HG03521 (cell line): ENCODE measurements at regions not wholly inside any gene's neighbourhood (a gene's known extent, or its start where the extent isn't known, plus 50 kb on each side); places are given as distances from the start of the nearest gene placed in this dataset.

ENCODE experiments used
- ATAC-seq: cut with Tn5 transposase; IDR thresholded peaks from one replicate; pipeline ENCODE4 v1.9.1; 2021; ENCODE audit warnings: mild to moderate bottlenecking, moderate library complexity; ENCODE audit not compliant: unreplicated experiment

DNA sequence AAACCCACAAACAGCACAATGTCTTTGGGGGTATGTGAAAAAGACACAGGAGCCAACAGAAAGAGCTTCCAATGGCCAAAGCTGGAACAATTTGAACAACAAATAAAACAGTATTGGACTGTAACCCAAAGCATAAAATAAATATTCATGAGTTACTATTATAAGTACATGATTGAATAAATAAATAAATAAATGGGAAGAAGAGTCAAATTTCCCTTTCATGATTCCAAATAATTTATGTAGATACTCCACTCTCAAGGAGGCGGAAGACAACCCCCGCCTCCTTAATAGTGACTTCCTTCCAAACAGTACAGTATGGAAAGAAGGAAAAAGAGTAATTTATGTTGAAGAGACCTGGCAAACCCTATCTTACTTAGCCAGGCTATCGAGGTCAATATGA, 124.4 kb upstream of the P2RY1 start:
- no peak for ATAC-seq

DNA sequence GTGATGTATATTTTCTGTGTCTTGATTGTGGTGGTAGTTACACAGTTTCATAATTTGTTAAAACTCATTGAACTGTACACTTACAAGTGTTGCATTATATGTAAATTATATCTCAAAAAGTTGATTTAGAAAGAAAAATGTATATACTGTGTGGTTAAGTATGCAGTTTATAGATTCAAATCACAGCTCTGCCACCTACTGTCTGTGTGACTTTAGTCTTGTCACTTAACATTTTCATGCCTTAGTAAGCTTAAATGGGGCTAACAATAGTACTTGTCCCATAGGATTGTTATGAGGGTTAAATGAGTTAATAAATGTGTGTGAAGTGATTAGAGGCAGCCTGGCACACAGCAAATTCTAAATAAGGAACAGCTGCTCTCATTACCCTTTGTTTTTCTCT, 120.9 kb upstream of the P2RY1 start:
- ATAC-seq, result no peak

DNA sequence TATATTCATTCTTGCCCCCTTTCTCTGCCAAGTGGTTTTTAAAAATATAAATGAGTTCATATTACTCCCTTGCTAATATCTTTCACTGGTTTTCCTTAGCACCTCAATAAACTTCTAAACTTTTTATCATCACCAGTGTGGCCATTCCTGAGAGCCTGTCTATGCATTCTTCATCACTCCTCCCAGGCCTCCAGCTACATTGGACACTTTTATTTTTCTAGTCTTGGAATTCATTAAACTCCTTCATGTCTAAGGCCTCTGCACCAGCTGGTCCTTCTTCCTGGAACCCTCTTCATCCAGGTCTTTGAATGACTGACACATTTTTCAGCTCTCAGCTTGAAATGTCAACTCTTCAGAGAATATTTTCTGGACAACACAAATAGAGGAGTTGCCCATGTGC, 120.4 kb upstream of the P2RY1 start:
- no peak for ATAC-seq

DNA sequence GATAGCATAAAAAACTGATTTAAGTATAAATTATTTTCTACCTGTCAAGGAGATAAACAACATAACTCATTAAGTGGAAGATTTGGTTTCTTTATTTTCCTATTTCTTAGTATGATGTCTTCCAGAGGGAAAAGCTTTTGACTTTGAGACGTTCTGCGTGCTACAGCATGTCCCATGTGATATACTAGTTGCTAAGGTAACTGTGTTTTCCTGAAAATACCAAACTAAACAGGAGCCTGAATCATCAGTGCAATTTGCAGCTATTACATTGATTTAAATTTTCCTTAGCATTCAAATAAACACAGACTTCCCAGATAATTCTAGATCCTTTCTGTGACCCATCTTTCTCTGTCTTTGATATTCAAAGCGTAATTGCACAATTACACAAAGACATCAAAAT, 117.7 kb upstream of the P2RY1 start:
- no peak for ATAC-seq

DNA sequence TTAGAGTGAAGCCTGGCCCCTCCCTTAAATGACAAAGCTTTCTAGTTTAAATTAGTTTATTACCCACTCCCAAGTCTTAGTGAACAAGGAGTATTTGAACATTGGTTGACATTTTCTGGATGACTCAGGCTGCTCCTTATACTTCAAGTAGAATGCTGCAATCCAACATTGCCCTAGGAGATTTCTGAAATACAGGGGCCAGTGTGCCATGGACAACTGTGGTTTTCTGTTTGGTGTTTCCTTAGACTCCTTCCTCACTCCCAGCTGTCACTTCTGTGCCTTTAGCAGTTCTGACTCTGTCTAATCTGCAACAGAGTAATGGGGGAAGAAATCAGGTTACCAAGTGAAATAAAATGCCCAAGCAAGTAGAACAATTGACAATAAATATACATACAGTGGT, 116.1 kb upstream of the P2RY1 start:
- ATAC-seq, result no peak

DNA sequence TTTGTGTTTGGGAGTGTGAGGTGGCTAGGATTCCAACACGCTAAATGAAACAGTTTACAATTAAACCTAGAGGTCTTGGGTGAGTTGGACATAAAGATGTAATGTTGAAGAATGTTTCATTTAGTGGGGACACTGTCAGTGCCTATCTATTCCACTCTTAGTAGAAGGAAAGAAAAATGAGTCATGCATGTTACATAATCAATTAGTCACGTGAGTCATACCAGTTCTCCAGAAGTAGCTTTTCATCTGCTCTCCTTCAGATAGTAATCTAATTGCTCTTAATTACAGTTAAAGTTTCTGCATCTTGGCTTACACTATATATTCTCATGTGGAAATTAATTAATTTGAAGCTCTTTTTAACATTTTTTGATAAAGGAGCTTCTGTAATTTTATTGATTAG, 115.7 kb upstream of the P2RY1 start:
- no peak for ATAC-seq

DNA sequence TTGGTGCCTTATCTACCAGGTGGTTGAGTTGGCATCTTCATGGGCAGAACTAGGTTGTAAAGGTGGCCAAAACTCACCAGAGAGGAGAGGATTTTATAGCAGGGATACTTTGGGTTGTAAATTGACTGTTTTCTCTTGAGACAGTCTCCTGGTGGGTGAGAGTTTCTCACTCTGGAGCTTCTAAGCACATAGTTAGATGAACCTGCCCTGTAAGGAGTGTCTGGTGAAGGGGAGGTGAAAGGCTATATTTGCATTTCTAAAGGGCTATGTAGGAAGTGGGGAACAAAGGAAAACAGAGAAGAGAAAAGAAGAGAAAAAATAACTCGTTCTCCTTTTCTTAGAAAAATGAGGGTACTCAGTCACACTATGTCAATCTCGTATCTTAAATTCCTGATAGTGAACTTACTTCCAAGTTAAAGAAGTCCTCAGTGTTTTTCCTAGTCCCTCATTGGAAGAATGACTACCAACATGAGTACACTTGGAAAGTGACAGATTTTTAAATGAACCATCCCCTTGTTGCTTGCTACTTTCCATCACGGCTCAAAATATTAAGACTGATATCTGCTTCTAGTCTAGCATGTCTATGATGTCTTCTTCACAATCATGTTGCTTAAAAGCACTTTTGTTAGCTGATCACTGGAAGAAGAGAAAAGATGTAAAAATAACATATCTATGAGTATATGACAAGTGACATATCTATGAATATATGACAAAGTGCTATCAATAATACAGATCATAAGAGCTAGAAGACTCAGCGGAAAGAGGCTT, 113.8 kb upstream of the P2RY1 start:
- no peak for ATAC-seq

DNA sequence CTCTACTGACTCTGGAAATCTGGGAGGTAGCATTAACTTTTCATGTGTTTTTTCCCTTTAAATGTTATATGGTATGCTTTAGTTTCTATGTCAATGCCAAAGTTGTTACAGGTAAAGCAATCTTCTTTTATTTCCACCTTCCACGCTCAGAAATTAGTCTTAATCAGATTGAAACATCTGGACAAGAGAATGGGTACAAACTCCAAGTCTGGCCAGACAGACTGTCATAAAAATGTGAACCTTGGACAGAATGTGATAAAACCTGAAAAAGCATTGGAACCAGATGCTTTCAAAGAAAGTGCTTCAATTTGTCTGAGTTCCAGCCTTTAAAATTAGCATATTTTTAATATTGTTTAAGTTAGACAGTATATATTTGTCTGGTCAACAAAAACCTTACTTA, 110.7 kb upstream of the P2RY1 start:
- ATAC-seq, result no peak

DNA sequence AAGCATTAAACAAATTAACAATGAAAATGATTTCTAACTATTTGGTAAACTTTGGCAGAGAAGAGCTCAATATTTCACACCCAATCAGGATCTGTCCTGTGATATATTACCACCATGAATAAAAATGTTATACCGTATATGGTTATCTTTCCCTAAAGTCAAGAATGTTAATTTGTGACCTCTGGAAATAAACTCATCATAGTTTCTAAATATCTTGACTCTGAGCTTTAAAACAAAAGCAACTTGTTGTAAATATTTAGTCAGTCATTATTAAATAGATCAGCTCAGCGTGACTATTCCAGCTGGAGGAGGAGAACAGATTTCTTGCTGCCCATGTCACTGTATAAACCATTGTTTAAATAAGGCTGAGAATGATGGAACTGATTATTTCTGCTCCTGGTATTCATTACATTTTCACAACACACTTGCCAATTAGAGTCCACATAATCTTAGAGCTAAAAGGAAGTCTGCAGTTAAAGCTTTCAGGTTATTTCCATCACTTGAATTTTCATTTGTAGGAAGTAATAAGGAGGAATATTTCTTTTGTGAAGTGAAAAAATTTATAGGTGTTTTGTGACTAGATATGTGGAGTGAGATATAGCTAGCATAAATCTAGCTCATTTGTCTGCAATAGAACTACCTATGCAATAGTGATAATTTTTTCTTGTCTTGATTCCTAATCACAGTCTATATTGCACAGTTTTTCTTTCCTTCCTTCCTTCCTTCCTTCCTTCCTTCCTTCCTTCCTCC, 106.5 kb upstream of the P2RY1 start:
- ATAC-seq, result no peak

DNA sequence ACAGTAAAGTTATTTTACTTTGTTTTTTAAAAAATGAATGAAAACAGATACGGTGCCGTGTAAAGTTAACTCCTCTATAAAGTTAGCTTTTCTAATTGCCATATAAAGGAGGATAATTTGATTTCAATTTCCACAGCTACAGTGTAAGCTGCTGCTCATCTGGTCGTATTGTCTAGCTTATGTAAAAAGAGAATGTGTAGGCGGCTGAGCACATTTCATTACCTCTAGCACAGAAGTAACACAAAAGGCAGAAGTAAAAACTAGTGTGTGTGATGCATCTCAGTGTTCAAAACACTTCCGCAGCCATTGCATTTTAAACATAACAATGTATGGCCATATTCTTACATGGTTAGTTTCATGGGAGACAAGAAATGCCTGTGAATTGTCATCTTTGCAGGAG, 105.0 kb upstream of the P2RY1 start:
- peak; percentile 72 for ATAC-seq

DNA sequence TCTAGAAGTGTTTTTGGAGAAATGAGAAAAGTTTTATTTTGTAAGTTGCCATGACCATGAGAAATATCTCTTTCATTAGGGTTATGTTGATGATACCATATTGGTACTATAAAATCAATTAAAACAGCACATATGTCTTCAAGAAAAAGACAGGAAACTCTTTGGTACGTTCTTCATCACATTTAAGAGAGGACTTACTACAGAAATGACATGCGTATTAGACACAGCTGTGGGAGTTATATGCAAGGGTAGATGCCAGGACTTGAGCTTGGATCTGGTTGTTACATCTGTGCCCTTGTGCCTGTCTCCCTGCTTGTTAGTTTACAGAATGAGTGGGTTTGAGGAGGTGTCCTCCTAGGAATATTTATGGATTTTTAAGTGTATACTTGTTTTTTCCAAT, 103.4 kb upstream of the P2RY1 start:
- ATAC-seq, result no peak

DNA sequence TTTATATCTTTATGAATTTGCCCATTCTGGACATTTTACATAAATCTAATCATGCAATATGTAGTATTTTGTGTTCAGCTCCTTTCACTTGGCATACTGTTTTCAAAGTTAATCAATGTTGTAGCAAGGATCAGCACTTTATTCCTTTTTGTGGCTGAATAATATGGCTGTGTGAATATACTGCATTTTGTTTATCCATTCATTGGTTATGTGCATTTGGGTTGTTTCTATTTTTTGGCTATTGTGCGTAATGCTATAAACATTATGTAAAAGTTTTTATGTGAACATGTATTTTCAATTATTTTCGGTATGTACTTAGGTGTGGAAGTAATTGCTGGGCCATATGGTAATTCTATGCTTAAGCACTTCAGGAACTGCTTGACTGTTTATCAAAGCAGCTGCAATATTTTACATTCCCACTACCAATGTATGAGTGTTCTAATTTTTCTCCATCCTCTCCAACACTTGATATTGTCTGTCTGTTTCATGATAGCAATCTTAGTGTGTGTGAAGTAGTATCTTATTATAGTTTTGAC, 101.3 kb upstream of the P2RY1 start:
- no peak for ATAC-seq

DNA sequence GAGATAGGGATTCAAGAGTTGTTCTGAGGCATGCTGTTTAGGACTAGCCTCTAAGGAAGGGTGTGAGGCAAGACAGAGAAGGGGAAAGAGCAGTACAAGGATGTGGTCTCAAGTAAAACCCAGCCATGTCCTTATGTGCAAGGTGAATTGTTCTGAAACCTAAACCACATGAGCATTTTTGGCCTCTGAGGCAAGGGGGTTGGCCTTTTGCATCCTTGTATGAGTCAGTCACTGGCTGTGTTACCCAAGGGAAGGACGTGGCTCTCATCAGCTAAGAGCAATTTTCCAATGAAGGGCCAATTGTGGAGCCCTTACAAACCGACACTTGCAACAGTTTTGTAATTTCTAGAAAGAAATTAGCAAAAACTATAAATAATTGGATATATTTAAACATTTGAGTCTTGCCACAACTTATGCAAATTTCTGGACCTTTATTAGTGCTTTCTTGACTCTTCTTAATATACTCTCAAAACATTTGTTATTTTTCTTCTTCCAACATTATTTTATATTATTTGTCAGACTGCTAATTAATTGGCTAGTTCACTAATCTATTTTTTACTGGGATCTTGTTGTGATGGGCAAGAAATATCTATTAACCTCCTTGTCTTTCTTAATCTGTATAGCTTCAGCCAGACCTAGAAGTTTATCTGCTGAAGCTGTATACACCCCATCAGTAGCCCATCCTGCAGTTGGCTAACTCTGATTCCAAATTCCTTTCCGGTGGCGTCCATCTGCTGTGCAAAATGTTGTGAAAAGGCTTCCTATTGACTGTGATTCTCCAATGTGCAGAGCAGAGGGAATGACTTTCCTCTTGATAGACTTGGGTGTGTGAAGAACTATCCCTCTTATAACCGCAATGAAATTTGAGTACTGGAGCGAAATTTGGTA, 97.7 kb upstream of the P2RY1 start:
- peak; percentile 99 for ATAC-seq

DNA sequence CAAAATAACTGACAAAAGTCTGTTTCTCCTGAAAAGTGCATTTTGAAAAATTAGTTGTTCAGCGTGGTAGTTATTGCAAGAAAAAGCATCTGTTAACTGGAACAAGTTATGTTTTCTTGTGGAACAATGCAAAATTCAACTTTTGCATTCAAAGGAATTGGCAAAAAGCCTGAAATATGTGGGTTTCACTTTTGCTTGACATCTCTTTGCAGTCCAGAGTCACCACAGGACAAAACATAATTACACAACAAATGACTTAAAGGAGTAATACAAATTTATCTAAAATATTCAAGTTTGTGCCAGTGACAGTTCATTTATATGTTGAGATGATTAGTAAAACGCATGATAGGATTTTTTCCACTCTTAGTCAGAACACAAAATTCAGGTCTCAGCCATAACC, 96.3 kb upstream of the P2RY1 start:
- ATAC-seq, result no peak

DNA sequence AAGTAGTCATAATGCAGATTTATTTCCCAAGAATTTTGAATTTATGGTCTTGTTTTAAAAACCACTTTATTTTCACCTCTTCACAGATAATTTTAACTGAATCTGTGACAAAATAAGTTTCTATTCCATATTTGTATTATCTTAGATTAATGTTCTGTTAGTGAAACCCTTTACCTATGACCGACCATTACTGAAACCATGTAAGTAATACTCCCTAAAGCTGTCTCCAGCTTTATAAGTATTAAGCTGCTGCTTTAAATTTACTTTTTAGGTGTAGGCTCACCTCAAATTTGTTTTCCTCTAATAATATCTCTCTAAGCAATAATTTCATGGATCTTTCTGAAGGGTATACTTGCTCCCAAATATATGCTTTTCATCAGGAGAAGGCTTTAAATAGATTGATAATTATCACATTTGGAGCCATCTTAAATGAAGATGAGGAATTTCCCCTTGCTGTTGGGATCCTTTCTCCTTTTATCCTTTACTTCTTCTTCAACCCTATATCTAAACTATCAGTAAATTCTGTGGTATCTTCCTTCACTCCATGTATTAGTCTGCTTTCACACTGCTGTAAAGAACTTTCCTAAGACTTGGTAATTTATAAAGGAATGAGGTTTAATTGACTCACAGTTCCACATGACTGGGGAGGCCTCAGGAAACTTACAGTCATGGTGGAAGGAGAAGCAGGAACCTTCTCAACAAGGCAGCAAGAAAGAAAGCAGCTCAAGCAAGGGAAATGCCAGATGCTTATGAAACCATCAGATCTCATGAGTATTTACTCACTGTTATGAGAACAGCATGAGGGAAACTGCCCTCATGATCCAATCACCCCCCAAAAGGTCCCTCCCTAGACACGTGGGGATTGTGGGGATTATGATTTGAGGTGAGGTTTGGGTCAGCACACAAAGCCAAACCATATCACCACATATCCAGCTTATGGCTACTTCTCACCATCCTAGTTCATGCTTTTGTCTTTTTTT, 92.3 kb upstream of the P2RY1 start:
- no peak for ATAC-seq

DNA sequence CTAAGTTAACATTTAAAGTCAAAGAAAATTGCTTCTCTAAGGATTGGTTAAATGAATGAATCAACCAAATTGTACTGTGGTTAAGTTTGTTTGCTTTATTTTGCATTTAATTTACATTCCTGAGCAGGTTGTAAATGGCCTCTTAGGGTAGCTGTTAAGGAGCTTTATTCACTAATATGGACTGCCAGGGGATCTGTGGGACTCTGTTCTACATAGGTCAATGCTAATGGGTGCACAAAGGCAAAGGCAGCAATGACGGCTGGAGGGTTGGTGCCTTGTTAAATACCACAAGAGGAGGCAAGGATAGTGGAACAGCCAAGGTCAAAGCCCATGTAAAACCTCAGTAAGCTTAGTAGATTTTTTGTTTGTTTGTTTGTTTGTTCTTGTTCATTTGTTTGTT, 89.3 kb upstream of the P2RY1 start:
- ATAC-seq, result no peak

DNA sequence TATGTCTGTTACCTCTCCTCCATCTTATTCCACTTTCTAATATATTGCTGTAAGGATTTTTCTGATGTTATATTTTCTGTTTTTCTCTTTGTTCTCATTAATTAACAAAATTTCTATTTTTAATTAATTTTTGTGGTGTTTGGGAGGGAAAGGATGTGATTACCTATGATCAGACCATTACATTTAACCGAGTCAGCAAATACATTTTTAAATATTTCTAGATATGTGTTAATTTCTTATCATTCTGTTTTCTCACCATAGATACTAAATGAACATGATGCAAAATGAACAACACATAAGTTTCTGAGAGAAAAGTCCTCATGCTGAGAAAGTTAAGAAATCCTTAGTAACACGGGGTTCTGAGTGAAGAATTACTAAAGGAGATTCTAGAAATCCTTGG, 80.6 kb upstream of the P2RY1 start:
- no peak for ATAC-seq

DNA sequence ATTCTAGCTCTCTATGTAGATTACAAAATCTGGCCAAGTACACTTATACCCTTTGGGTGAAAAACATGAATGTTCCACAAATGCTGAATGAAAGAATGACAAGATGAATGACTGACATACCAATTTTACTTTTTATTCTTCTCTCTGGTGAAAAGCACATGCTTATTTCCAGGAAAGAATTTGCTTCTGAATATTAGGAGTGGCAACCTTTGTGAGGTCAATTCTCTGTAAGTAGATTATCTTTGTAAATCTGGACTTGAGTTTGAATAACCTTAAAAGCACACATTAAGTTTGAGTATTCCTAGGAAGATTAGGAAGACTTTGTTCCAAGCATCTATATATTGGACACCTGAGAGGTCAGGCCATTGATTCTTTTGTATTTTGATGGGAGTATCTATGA, 78.1 kb upstream of the P2RY1 start:
- no peak for ATAC-seq

DNA sequence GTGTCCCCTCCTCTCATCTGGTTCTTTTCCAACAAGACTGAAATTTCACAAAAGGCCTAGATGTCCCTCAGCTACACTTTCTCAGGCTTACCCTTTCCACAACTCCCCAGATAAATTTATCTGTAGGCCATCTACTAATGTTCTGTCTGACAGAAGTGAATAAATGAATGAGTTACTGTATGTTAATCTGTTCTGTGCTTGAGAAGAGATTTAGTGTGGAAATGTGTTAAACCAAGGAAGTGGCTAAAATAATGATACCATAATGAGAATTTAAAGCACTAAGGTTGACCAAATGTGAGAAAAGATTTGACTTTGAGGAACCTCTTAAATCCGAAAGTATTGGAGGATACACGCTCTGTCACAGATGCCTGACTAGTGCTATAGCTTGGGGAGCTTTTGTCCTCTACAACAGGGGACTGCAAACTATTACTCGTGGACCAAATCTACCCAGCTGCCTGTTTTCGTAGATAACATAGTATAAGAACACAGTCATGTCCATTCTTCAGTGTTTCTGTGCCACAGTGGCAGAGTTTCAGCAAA, 74.8 kb upstream of the P2RY1 start:
- ATAC-seq, result peak; percentile 59

DNA sequence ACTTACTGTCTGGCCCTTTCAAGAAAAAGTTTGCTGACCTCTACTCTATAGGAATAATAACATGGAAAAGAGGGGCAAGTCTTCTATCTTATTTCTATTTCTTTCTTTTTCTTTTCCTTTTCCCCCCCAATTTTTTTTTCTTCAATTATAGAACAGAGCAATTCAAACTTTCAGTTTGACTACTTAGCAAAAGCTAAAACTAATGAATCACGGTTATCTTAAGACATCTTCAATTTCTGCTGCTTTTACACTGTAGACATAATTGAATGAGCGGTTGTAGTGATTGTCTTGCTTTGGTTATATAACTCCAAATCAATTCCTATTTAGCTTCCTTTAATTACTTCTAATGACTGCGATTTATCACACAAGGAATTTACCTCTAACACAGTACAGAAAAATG, 74.3 kb upstream of the P2RY1 start:
- no peak for ATAC-seq
